Right lobe of liver (tissue), 4 donors: ENCODE measurements at regions not wholly inside any gene's neighbourhood (a gene's known extent, or its start where the extent isn't known, plus 50 kb on each side); places are given as distances from the start of the nearest gene placed in this dataset.

Experiments
- CTCF ChIP-seq, 4 donors: fragments of 200-600 bp in 3 of 4; fragments of 450-650 bp in 1 of 4; IDR thresholded peaks; one replicate each; pipeline versions ENCODE4 v1.5.1 to v1.8.0; 2016 to 2022; ENCODE audit warnings: antibody characterized with exemption in 4 of 4, mild to moderate bottlenecking in 2 of 4
- POLR2A ChIP-seq: fragments of 450-650 bp; IDR thresholded peaks from one replicate; pipeline ENCODE4 v1.6.1; 2017; ENCODE audit warnings: antibody characterized with exemption, mild to moderate bottlenecking
- donor health status: DM: no; HTN: no; CAD: no.
- donor health status: DM: no; HTN: no; CAD: no.
- donor health status: DM: no; HTN: yes; CAD: no.

- no peak for TF ChIP-seq CTCF (IDR thresholded peaks at IDR 0.05)
- no peak for TF ChIP-seq POLR2A
Observed at GRCh38 chrY:19503092-19503449, 241.5 kb downstream of the KDM5D start.
